ENCODE measurements at regions not wholly inside any gene's neighbourhood (a gene's known extent, or its start where the extent isn't known, plus 50 kb on each side); places are given as distances from the start of the nearest gene placed in this dataset.

DNA sequence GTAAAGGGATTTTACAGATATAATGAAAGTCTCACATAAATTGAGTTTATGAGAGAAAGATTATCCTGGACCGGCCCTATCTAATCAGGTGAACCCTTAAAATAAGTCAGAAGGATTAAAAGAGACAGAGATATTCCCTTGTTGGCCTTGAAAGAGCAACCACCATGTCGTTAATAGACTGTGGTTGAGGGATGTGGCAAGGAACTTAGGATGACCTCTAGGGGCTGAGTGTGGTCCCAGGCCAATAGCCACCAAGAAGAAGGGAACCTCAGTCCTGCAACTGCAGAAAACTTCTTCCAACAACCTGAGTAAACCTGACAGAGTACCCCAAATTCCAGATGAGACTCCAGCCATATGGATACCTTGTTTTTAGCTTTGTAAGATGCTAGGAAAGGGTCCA is 121.5 kb downstream of the POLR1F start:
- WGBS (ENCODE audit: missing lambda C conversion rate): 13% methylated on average over 2 of the region's 2 CpGs
- no peaks in the 10 kb centered on the region; the same call in 2 of the 3 replicates for H3K9me3 ChIP-seq
- DNase-seq (ENCODE audit: low read depth in 1 of 2, low spot score in 1 of 2) (peak in 1 of 2 experiments; percentile 19), ATAC-seq (peak in 1 of 2 experiments; percentile 51; a peak in 2 of 6 replicates), FAIRE-seq (no peak)
- TF ChIP-seq CEBPB (IDR thresholded peaks at IDR 0.05) (no peak), PHF8 (IDR thresholded peaks at IDR 0.05; ENCODE audit: borderline replicate concordance, low read depth) (no peak), POLR2AphosphoS2 (conservative IDR thresholded peaks at IDR 0.05; ENCODE audit: low read length) (no peak), CHD2 (IDR thresholded peaks at IDR 0.05; ENCODE audit: low read length, partially characterized antibody) (no peak), SREBF2 (IDR thresholded peaks at IDR 0.05) (no peak), RAD21 (conservative IDR thresholded peaks at IDR 0.05 in 1 of 2, IDR thresholded peaks at IDR 0.05 in 1 of 2) (no peak), RFX5 (IDR thresholded peaks at IDR 0.05) (no peak), CHD4 (IDR thresholded peaks at IDR 0.05; ENCODE audit: borderline replicate concordance) (no peak), HEYL (CRISPR knock-in tag; IDR thresholded peaks at IDR 0.05) (no peak), KDM5A (IDR thresholded peaks at IDR 0.05) (no peak), HOXA7 (CRISPR knock-in tag; IDR thresholded peaks at IDR 0.05) (no peak), RARB (CRISPR knock-in tag; IDR thresholded peaks at IDR 0.05) (no peak), MAFK (IDR thresholded peaks at IDR 0.05; ENCODE audit: partially characterized antibody) (no peak), FOSL2 (IDR thresholded peaks at IDR 0.05) (no peak), FOSL2 (CRISPR knock-in tag; IDR thresholded peaks at IDR 0.05) (no peak), SMC3 (IDR thresholded peaks at IDR 0.05) (no peak)
- TF ChIP-seq, protein P1, sequence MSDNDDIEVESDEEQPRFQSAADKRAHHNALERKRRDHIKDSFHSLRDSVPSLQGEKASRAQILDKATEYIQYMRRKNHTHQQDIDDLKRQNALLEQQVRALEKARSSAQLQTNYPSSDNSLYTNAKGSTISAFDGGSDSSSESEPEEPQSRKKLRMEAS (IDR thresholded peaks at IDR 0.05): no peak
- CTCF ChIA-PET: no interaction called here
- no peaks in the 10 kb centered on the region for H3K4me1 ChIP-seq
- no peak overlapping the region for H3K4me2 ChIP-seq
- H3K27ac ChIP-seq: no peak overlapping the region
- no peak overlapping the region for H3K4me3 ChIP-seq
- POLR2A ChIA-PET: no interaction called here

DNA sequence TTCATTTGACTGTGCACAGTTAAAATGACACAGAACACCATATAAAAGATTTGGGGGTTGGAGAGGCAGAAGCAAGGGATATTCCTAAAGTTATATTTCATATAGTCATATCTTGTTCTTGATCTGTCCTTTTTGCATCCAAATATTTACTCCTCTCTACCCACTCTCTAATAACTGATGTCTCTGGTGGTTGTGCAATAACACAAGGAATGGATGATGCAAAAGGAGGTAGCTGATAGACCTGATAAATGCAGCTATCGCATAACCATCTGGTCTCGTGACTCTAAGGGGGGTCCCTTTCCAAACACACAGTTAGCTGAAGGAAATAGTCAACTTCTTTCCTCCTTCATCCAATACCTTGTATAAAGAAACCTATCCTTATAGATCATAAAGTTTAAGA is 123.1 kb downstream of the POLR1F start:
- no peak for FAIRE-seq
- DNase-seq (ENCODE audit: low read depth in 1 of 2, low spot score in 1 of 2): no peak
- no peak overlapping the region for H3K4me3 ChIP-seq
- CTCF ChIA-PET: no interaction called here
- no peak for ATAC-seq
- no peaks in the 10 kb centered on the region; the same call in 2 of the 3 replicates for H3K9me3 ChIP-seq
- no peak overlapping the region for H3K27ac ChIP-seq
- TF ChIP-seq JUN (IDR thresholded peaks at IDR 0.05) (no peak), TP53 (CRISPR knock-in tag; IDR thresholded peaks at IDR 0.05) (no peak), ZFP36 (IDR thresholded peaks at IDR 0.05; ENCODE audit: borderline replicate concordance, partially characterized antibody) (no peak), POLR2AphosphoS2 (conservative IDR thresholded peaks at IDR 0.05; ENCODE audit: low read length) (no peak), NR3C1 (IDR thresholded peaks at IDR 0.05) (no peak), MAFK (IDR thresholded peaks at IDR 0.05; ENCODE audit: partially characterized antibody) (no peak), ESRRA (IDR thresholded peaks at IDR 0.05; ENCODE audit: borderline replicate concordance, low read length) (no peak), ZSCAN20 (CRISPR knock-in tag; IDR thresholded peaks at IDR 0.05) (no peak), FOXS1 (CRISPR knock-in tag; IDR thresholded peaks at IDR 0.05) (no peak), KDM1A (IDR thresholded peaks at IDR 0.05; ENCODE audit: low read depth) (no peak), HOXB13 (CRISPR knock-in tag; IDR thresholded peaks at IDR 0.05; ENCODE audit: low read depth) (no peak), RARB (CRISPR knock-in tag; IDR thresholded peaks at IDR 0.05) (no peak), RFX5 (IDR thresholded peaks at IDR 0.05) (no peak), RNF2 (IDR thresholded peaks at IDR 0.05; ENCODE audit: borderline replicate concordance, low read depth) (no peak), EHF (CRISPR knock-in tag; IDR thresholded peaks at IDR 0.05) (no peak)
- TF ChIP-seq, protein P2, sequence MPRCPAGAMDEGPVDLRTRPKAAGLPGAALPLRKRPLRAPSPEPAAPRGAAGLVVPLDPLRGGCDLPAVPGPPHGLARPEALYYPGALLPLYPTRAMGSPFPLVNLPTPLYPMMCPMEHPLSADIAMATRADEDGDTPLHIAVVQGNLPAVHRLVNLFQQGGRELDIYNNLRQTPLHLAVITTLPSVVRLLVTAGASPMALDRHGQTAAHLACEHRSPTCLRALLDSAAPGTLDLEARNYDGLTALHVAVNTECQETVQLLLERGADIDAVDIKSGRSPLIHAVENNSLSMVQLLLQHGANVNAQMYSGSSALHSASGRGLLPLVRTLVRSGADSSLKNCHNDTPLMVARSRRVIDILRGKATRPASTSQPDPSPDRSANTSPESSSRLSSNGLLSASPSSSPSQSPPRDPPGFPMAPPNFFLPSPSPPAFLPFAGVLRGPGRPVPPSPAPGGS (IDR thresholded peaks at IDR 0.05): no peak
- TF ChIP-seq, protein P3, sequence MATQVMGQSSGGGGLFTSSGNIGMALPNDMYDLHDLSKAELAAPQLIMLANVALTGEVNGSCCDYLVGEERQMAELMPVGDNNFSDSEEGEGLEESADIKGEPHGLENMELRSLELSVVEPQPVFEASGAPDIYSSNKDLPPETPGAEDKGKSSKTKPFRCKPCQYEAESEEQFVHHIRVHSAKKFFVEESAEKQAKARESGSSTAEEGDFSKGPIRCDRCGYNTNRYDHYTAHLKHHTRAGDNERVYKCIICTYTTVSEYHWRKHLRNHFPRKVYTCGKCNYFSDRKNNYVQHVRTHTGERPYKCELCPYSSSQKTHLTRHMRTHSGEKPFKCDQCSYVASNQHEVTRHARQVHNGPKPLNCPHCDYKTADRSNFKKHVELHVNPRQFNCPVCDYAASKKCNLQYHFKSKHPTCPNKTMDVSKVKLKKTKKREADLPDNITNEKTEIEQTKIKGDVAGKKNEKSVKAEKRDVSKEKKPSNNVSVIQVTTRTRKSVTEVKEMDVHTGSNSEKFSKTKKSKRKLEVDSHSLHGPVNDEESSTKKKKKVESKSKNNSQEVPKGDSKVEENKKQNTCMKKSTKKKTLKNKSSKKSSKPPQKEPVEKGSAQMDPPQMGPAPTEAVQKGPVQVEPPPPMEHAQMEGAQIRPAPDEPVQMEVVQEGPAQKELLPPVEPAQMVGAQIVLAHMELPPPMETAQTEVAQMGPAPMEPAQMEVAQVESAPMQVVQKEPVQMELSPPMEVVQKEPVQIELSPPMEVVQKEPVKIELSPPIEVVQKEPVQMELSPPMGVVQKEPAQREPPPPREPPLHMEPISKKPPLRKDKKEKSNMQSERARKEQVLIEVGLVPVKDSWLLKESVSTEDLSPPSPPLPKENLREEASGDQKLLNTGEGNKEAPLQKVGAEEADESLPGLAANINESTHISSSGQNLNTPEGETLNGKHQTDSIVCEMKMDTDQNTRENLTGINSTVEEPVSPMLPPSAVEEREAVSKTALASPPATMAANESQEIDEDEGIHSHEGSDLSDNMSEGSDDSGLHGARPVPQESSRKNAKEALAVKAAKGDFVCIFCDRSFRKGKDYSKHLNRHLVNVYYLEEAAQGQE (IDR thresholded peaks at IDR 0.05): no peak
- TF ChIP-seq, protein P4, sequence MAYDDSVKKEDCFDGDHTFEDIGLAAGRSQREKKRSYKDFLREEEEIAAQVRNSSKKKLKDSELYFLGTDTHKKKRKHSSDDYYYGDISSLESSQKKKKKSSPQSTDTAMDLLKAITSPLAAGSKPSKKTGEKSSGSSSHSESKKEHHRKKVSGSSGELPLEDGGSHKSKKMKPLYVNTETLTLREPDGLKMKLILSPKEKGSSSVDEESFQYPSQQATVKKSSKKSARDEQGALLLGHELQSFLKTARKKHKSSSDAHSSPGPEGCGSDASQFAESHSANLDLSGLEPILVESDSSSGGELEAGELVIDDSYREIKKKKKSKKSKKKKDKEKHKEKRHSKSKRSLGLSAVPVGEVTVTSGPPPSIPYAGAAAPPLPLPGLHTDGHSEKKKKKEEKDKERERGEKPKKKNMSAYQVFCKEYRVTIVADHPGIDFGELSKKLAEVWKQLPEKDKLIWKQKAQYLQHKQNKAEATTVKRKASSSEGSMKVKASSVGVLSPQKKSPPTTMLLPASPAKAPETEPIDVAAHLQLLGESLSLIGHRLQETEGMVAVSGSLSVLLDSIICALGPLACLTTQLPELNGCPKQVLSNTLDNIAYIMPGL (CRISPR knock-in tag; IDR thresholded peaks at IDR 0.05; ENCODE audit: borderline replicate concordance): no peak
- TF ChIP-seq, protein P5, sequence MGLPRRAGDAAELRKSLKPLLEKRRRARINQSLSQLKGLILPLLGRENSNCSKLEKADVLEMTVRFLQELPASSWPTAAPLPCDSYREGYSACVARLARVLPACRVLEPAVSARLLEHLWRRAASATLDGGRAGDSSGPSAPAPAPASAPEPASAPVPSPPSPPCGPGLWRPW (IDR thresholded peaks at IDR 0.05): no peak
- WGBS (ENCODE audit: missing lambda C conversion rate): 21% methylated on average over 2 of the region's 2 CpGs
- POLR2A ChIA-PET: no interaction called here
- H3K4me2 ChIP-seq: no peak overlapping the region
- H3K4me1 ChIP-seq: no peaks in the 10 kb centered on the region

All from A549 (cell line).